ENCODE measurements at regions not wholly inside any gene's neighbourhood (a gene's known extent, or its start where the extent isn't known, plus 50 kb on each side); places are given as distances from the start of the nearest gene placed in this dataset.

- TF ChIP-seq POLR2A (IDR thresholded peaks at IDR 0.05; ENCODE audit: borderline replicate concordance, extremely low read depth, insufficient read depth, insufficient read length) = no peak
- no peak for TF ChIP-seq CTCF (IDR thresholded peaks at IDR 0.05 in 2 of 3, conservative IDR thresholded peaks at IDR 0.05 in 1 of 3; ENCODE audit: borderline replicate concordance in 1 of 3, insufficient read depth in 1 of 3, low read depth in 2 of 3, low read length in 2 of 3)
These were observed 1296.0 kb upstream of the ZEB2 start for GRCh38 chr2:145815933-145816332.
